ENCODE measurements at regions not wholly inside any gene's neighbourhood (a gene's known extent, or its start where the extent isn't known, plus 50 kb on each side); places are given as distances from the start of the nearest gene placed in this dataset.

DNA sequence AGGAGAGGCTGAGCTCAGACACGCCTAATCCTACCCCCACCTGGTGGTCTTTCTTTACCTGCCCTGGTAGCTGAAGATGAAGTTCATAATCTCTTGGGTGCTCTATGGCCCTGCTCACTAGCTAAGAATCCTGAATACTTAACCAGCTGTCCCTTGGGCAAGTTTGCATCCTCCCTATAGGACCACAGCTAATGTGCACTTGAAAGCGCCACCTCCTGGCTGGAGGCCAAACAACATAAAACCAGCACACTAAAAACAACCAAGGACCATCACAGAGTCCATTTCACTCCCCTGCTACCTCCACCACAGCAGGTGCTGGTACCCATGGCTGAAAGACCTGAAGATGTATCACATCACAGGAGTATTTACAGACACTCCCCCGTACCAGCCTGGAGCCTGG, 155.5 kb upstream of the SLC24A3 start:
- TF ChIP-seq EZH2 (IDR thresholded peaks at IDR 0.05) = no peak
- TF ChIP-seq, protein P1, sequence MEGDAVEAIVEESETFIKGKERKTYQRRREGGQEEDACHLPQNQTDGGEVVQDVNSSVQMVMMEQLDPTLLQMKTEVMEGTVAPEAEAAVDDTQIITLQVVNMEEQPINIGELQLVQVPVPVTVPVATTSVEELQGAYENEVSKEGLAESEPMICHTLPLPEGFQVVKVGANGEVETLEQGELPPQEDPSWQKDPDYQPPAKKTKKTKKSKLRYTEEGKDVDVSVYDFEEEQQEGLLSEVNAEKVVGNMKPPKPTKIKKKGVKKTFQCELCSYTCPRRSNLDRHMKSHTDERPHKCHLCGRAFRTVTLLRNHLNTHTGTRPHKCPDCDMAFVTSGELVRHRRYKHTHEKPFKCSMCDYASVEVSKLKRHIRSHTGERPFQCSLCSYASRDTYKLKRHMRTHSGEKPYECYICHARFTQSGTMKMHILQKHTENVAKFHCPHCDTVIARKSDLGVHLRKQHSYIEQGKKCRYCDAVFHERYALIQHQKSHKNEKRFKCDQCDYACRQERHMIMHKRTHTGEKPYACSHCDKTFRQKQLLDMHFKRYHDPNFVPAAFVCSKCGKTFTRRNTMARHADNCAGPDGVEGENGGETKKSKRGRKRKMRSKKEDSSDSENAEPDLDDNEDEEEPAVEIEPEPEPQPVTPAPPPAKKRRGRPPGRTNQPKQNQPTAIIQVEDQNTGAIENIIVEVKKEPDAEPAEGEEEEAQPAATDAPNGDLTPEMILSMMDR (IDR thresholded peaks at IDR 0.05) = peak; percentile 34
